Adrenal gland (tissue), 9 donors: ENCODE measurements at regions not wholly inside any gene's neighbourhood (a gene's known extent, or its start where the extent isn't known, plus 50 kb on each side); places are given as distances from the start of the nearest gene placed in this dataset.

Source experiments
- DNase-seq, 7 donors: peaks; one replicate each; pipeline ENCODE4 v3.0.0-alpha.2; 2019 to 2020
- H3K27ac ChIP-seq, 5 donors: fragments of 200-600 bp; sonication (generic) in 4 of 5; 1 replicate in 3 of 5; 2 replicates in 2 of 5; pipeline versions ENCODE4 v1.5.1 to v1.8.0; 2016 to 2020; ENCODE audit warnings: mild to moderate bottlenecking in 1 of 5
- H3K27me3 ChIP-seq: fragments of 200-600 bp; 2 replicates; pipeline ENCODE4 v1.8.0; 2021
- H3K36me3 ChIP-seq, 2 donors: fragments of 200-600 bp; replicated peaks in 1 of 2; 1 replicate in 1 of 2; 2 replicates in 1 of 2; pipeline versions ENCODE4 v1.5.1 to v1.8.0; 2018 to 2022
- H3K4me1 ChIP-seq, 2 donors: fragments of 200-600 bp; replicated peaks in 1 of 2; 1 replicate in 1 of 2; 2 replicates in 1 of 2; pipeline versions ENCODE4 v1.5.1 to v1.8.0; 2018 to 2021
- H3K4me3 ChIP-seq, 4 donors: fragments of 200-600 bp; sonication (generic) in 3 of 4; one replicate each; pipeline ENCODE4 v1.5.1; 2016 to 2018
- H3K9me3 ChIP-seq, 3 donors: fragments of 200-600 bp; sonication (generic) in 1 of 3; replicated peaks in 1 of 3; 1 replicate in 2 of 3; 2 replicates in 1 of 3; pipeline versions ENCODE4 v1.5.1 to v1.8.0; 2016 to 2021
- POLR2A ChIP-seq, 2 donors: fragments of 450-650 bp; IDR thresholded peaks; one replicate each; pipeline ENCODE4 v1.6.1; 2017; ENCODE audit warnings: antibody characterized with exemption in 2 of 2, mild to moderate bottlenecking in 2 of 2, moderate library complexity in 1 of 2
- WGBS, 4 donors: extraction: QIAGEN DNeasy Blood & Tissue Kit in 2 of 4; methylation state at CpG; one replicate each; pipeline versions ENCODE4 v1.1.5 to v1.1.7; 2013 to 2017; 5-methylcytosine and 5-hydroxymethylcytosine counted together
- intact Hi-C, 2 donors: fragments of 100-400 bp; cut with DNase I; formaldehyde crosslinking; loops; one replicate each; pipeline versions ENCODE4 v1.14.1 to v1.15.0; 2022 to 2023
- TF ChIP-seq, protein P1 (sequence below), 6 experiments: fragments of 450-650 bp in 4 of 6; fragments of 200-600 bp in 2 of 6; sonication (generic) in 1 of 6; IDR thresholded peaks; 1 replicate in 5 of 6; 2 replicates in 1 of 6; pipeline versions ENCODE4 v1.5.1 to v1.8.0; 2016 to 2021; ENCODE audit warnings: antibody characterized with exemption in 6 of 6, mild to moderate bottlenecking in 2 of 6, moderate library complexity in 1 of 6
- donor health status: healthy with polysubstance abuse.
- donor health status: Bipolar disorder and iron deficiency.
- donor health status: DM: yes; HTN: yes; CAD: no.
- donor health status: DM: no; HTN: no; CAD: no.
- donor health status: DM: no; HTN: no; CAD: no.

DNA sequence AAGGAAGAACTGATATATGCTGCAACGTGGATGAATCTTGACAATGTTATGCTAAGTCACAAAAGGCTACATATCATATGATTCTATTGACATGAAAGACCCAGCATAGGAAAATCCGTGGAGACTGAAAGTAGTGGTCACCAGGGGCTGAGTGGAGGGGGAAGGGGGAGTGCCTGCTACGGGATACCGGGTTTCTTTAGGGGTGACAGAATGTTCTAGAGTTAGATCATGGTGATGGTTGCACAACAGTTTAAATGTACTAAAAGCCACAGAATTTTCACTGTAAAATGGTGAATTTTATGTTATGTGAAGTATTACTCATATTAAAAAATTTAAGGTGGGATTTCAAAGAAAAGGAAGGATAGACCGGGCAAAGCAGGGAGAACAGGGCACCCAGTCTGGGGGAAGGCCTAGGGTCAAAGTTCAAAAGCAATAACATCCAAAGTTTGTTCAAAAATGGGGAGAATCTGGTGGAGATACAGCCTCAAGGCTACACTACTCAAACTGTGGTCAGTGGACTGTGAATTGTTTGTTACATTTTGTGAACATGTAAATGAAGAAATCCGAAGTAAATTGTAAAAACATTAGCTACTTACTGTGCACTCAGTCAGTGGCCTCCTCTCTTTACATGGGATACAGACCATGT is 74.2 kb upstream of the FNDC3B start:
- intact Hi-C loops: no loop called here
- no peak for TF ChIP-seq POLR2A (IDR thresholded peaks at IDR 0.05)
- TF ChIP-seq, protein P1, sequence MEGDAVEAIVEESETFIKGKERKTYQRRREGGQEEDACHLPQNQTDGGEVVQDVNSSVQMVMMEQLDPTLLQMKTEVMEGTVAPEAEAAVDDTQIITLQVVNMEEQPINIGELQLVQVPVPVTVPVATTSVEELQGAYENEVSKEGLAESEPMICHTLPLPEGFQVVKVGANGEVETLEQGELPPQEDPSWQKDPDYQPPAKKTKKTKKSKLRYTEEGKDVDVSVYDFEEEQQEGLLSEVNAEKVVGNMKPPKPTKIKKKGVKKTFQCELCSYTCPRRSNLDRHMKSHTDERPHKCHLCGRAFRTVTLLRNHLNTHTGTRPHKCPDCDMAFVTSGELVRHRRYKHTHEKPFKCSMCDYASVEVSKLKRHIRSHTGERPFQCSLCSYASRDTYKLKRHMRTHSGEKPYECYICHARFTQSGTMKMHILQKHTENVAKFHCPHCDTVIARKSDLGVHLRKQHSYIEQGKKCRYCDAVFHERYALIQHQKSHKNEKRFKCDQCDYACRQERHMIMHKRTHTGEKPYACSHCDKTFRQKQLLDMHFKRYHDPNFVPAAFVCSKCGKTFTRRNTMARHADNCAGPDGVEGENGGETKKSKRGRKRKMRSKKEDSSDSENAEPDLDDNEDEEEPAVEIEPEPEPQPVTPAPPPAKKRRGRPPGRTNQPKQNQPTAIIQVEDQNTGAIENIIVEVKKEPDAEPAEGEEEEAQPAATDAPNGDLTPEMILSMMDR (IDR thresholded peaks at IDR 0.05): no peak
- 78 to 91% (median 87%) methylated on average over 6 of the region's 6 CpGs for WGBS, 4 donors

DNA sequence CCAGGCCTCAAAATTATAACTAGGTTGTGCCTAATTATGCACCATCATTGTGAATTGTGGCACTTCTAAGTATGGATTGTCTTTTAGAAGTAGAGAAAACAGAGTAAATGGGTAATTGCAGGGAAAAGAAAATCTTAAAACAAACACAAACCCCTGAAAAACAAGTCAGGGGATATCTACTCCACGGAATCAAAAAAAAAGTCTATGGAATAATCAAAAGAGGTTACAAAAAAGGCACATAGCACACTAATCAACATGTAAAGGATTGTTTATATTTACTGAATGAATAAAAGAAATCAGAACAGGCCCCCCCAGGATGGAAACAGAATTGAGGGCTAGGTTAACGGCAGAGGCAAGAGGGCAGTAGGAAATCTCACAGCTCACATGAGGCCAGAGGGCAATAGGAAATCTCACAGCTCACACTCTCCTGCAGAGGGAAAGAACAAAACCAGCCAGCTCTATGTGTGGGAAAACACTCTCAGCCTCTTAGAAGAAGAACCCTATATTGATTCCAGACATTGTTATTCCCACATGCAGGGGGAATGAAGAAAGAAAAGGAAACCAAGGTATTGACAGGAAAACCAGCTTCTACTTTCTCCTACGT is 72.7 kb upstream of the FNDC3B start:
- H3K27me3 ChIP-seq: no peaks in the 10 kb centered on the region
- H3K27ac ChIP-seq: peak overlapping the region in 1 of 5 donors; percentile 47
- WGBS, 4 donors: 52 to 69% (median 53%) methylated on average over 3 of the region's 3 CpGs
- peaks cover 0 to 13% of the 10 kb centered on the region in 2 donors for H3K4me1 ChIP-seq
- H3K9me3 ChIP-seq: no peaks in the 10 kb centered on the region
- DNase-seq: no peak
- H3K36me3 ChIP-seq: no peaks in the 10 kb centered on the region
- H3K4me3 ChIP-seq: no peak overlapping the region
- intact Hi-C loops: no loop called here
- TF ChIP-seq, protein P1 (IDR thresholded peaks at IDR 0.05): no peak
- no peak for TF ChIP-seq POLR2A (IDR thresholded peaks at IDR 0.05)

More for the DNA sequence above, 74.2 kb upstream of the FNDC3B start:
- H3K27ac ChIP-seq: no peak overlapping the region
- DNase-seq: no peak
- H3K36me3 ChIP-seq: no peaks in the 10 kb centered on the region
- no peaks in the 10 kb centered on the region for H3K27me3 ChIP-seq
- H3K4me1 ChIP-seq: peaks cover 0 to 13% of the 10 kb centered on the region in 2 donors
- no peak overlapping the region for H3K4me3 ChIP-seq
- H3K9me3 ChIP-seq: no peaks in the 10 kb centered on the region

DNA sequence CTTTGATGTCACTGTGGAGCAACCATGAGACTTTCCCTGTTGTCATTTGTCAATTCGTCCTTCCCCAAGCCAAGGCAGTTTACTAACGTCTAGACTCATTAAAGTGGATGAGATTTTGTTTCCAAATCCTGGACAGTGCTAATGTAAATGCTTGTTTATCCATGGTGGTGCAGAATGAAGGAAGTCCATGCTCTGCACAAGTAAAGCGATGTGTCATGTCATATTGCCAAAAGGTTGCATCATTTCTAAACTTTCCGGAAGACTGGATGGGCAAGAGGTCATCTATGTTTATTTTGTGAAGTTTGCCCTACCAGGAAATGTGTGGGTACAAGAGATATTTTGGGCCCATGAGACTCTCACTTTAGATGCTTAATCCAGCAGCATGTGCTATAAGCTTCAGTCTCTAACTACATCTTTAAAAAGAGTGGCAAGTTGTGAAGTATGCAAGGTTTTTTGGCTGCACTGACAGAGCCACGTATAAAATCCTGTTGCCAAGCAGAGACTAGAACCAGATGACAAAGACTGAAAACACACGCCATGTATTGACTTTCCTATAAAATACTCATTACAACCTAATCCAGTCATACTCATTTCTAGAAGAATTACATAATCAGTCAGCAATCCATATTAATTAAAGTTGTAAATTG is 72.1 kb upstream of the FNDC3B start:
- peak in 2 of 7 donors; percentile 20 to 43 for DNase-seq

More for the DNA sequence above, 72.1 kb upstream of the FNDC3B start:
- no peaks in the 10 kb centered on the region for H3K9me3 ChIP-seq
- TF ChIP-seq, protein P1 (IDR thresholded peaks at IDR 0.05): no peak
- no peak for TF ChIP-seq POLR2A (IDR thresholded peaks at IDR 0.05)
- no peaks in the 10 kb centered on the region for H3K27me3 ChIP-seq
- intact Hi-C loops: no loop called here
- H3K4me3 ChIP-seq: no peak overlapping the region
- H3K36me3 ChIP-seq: no peaks in the 10 kb centered on the region
- H3K4me1 ChIP-seq: peaks cover 0 to 13% of the 10 kb centered on the region in 2 donors
- peak overlapping the region in 1 of 5 donors; percentile 47 for H3K27ac ChIP-seq
- WGBS, 4 donors: 34 to 39% (median 37%) methylated on average over 6 of the region's 6 CpGs
